ENCODE measurements at regions not wholly inside any gene's neighbourhood (a gene's known extent, or its start where the extent isn't known, plus 50 kb on each side); places are given as distances from the start of the nearest gene placed in this dataset.

DNA sequence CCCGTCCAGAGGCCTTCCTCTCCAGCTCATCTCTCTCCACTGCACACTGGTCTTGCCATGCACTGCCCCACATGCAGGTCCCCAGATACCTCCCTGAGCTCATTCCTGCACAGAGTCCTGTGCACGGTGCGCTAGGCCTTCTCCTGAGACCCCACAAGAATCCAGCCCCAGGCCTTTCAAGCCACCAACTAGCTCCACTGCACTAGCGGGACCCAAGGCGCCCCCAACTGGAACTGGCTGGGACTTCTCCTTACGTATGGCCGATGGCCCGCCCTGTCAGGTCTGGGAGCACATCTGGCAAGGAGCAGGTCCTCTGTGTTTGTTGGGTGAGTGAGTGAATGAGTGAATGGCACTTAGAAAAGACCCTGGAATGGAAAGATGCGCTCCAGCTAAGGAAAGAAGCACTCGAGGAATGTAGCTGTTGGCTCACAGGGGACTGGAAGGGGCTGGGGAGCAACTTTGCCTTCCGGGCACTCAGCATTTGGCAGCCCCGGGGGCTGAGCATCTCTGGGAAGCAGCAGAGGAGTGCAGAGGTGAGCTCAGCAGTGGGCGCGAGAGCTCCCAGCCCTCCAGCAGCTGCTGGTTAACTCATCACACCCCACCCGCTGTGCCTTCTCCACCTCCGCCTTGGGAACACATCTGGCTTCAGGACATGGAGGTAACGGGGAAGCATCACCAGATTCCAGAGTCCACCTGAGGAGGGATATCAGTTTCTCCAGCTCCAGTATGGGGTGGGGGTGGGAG is 223.1 kb downstream of the GLI2 start:
- no peak for DNase-seq

DNA sequence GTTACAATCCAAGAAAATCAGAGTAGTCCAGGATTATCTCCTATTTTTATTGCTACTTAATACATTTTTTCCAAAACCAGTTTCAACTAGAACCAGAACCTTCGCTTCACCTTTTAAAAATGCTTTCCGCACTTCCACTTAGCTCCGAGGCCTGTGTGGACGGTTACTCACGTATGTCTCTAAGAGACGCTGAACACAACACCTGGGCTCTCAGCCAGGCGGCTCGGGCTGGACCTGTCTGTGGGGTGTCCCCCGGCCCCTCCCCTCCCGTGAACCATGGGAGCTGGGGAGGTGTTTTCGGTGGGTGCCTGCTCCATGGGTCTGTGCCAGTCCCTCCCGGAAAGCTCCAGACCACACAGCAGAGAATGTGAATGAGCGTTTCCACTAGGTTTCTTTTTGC is 223.8 kb downstream of the GLI2 start:
- DNase-seq = no peak

DNA sequence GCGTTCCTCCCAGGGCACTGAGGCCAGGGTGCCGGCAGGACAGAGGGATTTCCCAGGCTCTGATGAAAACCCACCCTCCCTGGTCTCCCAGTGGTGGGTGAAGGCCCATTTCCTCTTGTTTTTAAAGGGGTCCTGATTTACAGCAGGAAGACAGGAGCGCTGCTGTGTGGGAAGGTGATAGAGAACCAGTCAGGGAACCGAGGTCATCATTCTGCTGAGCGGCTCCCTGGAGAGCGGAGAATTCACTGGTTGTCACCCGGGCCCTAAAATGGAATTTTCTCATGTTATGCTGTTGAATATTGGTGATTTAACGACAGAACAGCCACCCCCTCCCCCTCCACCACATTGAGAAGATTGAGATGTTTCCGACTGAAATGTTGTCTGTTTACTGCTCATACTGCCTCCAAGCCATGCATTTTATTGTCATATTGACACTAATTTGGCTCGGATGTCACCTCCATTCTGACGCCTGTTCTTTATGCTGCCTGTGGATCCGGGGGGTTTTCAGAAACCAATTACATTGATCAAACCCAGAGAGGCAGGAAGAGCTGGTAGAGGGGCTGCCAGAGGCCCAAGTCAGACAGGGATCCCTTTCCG is 225.2 kb downstream of the GLI2 start:
- DNase-seq = no peak

DNA sequence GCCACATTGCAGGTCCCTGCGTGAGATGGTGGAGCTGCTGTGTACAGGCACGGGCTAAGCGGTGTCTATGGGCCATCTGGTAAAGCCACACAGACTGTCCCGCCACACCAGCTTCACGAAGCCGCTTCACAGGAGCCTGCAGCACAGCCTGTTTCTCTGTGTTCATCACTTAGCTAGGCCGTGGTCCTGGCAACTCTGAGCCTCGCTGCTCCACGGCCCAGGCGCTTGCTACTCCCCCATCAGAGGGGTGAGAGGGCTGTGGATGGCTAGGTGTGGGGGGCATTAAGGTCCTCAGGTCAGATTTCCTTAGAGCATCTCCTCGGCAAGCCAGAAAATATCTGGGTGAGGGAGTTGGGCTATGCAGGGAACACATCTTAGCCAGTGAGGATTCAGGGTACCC is 225.7 kb downstream of the GLI2 start:
- no peak for DNase-seq

DNA sequence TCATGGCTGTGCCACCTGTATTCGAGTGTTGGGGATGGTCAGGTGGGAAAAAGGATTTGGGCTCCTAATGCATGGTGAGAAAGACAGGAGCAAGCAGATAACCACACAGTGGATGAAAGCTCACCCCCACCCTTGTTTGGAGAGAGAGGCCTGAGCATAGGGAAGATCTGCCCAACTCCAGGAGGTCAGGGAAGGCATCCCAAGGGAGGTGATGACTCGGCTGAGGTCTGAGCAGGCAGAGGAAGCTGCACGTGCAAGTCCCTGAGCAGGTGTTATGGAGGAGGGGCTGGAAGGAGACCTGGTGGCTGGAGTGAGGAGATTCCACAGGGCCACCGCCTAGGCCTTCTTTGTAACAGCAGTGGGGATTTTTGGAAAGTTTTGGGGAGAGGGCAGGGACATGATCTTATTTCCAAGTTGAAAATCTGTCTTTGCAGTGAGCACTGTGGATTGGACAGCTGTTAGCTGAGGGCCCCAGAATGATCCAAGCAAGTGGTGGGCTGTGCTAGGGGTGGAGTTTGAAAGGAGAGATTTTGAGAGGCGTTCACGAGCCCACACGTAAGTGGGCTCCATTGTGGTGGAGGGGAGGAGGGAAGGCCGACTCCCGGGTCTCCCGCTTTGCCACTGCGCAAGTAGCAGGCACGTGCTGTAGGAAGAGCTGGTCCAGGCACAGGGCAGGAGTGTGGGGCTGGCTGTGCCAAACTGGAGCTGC is 228.5 kb downstream of the GLI2 start:
- DNase-seq = no peak

DNA sequence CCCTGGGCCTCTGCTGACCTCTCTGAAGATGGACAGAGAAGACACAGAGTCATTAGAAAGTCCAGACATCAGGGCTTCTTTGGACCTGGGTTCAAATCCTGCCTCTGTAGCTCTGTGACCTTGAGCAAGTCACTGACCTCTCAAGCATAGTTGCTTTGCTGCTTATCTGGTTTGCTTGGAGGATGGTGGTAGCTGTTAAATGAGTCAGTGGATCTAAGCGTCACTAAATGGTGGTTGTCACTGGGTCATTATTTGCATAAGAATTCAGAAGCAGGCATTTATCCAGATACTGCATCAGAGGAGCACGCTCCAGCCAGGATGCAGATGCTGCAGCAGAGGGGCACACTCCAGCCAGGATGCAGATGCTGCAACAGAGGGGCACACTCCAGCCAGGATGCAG is 229.2 kb downstream of the GLI2 start:
- no peak for DNase-seq

DNA sequence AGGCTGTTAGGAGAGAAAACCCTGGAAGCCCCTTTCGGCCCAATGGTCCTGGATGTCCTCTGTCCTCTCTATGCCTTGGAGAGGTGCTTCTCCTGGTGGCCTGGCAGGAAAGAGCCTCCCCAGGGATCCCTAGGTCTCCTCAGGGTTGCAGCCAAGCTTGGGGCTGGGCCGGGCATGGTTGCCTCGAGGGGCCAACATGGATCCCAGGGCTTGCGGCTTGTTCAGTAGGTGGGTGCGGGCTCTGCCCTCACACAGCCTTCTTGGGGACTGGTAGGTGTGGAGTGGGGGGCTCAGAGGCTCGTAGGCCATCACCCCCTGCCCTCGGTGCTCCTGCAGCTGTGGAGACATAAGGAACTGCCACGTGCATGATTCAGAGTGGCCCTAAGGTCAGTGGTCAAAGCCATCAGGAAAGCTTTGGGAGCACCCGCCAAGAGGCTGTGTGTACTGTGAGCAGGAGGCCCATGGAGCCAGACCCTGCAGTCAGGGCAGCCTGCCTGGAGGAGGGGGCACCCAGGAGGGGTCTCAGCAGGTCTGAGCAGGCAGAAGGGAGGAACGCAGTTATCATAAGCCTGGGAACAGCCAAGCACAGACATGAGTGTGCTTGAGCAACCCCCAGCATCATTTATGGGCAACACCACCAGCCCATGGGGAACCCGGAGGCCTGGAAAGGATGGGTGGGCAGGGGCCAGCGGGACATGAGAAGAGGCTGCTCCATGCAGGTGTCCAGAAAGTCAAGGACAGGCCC is 231.0 kb downstream of the GLI2 start:
- no peak for DNase-seq

DNA sequence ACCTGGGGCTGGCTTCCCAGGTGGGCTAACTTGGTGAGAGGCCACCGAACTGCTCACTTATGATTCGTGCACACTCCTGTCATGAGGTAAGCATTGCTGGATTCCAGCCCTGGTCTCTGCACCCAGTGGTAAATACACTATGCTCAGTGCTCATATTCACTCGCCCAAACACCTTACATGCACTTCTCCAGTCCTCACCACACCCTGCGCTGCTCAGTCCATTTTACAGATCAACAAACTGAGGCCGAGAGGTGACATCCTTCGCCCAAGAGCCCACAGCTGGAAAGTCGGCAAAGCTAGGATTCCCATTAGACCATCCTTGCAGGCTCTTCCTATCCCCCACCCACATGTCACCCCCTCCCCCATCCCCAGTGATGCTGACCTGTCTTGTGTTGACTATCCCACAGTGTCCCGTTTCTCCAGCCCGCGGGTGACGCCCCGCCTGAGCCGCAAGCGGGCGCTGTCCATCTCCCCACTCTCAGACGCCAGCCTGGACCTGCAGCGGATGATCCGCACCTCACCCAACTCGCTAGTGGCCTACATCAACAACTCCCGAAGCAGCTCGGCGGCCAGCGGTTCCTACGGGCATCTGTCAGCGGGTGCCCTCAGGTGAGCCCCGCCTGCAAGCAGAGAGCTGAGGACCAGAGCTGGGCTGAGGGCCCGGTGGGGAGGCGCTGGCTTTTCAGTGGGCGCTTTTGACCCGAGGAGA is 232.8 kb downstream of the GLI2 start:
- no peak for DNase-seq

DNA sequence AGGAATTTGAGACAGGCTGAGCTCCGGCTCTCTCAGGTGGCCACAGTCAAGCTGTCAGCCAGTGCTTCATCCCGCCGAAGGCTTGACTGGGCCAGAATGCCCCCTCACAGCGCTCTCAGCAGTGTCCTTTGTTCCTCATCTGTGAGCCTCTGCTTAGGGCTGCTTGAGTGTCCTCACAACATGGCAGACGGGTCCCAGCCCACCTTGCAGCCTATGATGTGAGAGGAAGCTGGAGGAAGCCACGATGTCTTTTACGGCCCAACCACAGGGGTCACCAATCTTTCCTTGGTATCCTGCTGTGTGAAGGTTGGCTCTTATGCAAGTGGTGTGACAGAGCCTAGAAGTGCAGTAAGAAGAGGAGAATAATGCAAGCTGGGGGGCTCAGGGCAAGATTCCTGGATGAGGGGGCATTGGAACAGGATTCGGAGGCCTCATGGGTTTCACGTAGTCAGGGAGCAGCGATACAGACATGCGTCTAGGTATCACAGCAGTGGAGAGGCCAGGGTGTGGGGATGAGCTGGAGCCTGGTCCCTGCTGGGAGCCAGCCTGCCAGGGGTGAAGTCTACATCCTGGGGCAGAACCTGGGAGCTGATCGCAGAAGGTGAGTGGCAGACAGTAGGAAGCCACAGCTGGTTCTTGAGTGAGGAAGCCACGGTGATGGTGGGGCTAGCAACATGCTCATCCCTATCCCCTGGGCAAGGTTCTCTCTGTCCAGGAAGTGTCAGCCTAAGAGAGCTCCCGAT is 234.1 kb downstream of the GLI2 start:
- no peak for DNase-seq

DNA sequence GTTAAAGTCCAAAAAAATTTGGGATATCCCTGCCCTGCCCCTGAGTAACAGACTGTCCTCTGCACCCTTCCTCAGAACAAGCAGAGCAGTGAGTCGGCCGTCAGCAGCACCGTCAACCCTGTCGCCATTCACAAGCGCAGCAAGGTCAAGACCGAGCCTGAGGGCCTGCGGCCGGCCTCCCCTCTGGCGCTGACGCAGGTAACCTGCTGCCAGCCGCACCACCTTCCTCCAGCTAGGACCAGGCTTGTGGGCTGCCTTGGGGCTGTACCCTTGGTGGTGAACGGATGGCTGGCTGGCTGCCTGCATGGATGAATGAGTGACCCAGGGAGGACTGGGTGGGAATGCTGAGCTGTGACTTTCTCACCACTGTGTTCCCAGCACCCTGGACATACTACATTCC is 236.2 kb downstream of the GLI2 start:
- no peak for DNase-seq

DNA sequence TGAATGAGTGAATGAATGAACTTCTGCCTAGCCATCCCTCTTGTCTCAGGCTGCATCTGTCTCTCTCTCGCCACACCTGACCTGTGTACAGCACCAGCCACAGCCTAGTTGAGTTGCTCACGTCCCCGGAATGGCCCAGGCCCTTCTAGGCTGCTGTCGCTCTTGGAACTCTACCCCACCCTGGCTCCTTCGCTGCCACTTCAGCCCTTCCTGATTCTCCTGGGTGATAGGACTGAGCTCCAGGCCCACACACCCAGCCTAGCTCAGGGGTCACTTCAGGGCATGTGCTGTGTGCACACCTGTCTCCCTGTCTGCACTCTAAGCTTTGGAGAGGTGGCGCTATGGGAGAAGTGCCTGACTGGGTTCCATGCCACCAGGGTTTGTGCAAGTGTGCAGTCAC is 236.6 kb downstream of the GLI2 start:
- no peak for DNase-seq

DNA sequence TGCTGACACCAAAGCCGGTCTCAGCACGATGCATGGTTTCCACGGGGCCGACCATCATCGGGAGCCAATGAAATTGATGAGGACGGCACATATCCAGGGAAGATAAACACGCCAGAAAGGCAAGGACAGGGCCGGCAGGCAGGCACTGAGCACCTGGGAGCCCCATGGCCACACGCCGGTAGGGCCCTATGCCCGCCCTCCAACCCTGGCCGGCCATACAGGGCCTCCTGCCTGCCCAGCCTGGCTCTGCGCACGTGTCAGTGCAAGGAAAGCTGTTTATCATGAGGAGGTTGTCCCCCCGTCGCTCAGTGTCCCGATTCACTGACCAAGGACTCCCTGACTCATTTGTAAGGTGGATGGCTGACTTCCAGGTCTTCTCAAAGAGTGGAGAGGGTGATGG is 237.5 kb downstream of the GLI2 start:
- no peak for DNase-seq

DNA sequence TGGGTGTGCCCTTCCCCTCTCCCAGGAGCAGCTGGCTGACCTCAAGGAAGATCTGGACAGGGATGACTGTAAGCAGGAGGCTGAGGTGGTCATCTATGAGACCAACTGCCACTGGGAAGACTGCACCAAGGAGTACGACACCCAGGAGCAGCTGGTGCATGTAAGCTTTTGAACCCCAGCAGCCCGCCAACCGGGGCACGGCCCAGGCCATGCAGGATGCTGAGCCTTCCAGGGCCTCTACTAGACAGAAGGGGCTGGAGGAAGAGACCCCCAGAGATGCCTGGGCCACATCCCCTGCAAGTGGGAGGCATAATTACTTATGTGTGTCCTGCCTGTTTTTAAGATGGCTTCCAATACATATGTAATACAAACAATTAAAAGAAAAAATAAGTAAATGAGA is 239.3 kb downstream of the GLI2 start:
- no peak for DNase-seq

DNA sequence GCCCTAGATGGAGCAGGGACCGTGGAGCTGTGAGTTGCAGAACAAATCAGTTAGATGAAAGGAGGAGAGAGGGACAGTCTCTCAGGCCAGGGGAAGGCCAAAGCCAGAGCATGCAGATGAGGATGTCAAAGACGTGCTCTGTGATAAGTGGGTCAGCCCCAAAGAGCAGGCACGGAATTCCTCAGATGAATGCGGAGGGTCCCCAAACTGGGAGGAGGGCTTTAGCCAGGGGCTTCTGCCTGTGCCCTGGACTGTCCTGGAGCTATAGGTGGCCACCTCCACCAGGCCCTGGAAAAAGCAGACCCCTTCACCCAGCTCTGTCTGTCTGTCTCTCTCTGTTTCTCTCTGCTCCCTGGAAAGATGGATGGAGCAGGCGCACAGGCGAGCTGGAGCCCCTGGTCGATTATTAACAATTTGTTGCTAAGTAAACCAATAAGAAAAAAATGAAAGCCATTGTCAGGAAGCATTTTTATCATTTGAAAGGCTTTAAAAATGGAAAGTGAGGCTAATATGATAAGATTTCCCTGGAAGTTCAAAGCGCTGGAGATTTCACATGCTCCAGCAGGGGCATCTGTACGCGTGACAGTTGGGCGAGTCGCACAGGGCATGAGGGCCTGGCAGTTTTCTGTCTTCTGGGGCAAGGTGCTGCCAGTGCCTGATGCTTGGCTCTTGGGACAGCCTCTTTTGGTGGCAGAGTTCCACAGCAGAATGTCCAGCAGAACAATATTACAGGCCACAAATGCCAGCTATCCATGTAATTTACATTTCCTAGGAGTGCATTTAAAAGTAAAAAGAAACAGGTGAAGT is 241.0 kb downstream of the GLI2 start:
- DNase-seq = no peak

DNA sequence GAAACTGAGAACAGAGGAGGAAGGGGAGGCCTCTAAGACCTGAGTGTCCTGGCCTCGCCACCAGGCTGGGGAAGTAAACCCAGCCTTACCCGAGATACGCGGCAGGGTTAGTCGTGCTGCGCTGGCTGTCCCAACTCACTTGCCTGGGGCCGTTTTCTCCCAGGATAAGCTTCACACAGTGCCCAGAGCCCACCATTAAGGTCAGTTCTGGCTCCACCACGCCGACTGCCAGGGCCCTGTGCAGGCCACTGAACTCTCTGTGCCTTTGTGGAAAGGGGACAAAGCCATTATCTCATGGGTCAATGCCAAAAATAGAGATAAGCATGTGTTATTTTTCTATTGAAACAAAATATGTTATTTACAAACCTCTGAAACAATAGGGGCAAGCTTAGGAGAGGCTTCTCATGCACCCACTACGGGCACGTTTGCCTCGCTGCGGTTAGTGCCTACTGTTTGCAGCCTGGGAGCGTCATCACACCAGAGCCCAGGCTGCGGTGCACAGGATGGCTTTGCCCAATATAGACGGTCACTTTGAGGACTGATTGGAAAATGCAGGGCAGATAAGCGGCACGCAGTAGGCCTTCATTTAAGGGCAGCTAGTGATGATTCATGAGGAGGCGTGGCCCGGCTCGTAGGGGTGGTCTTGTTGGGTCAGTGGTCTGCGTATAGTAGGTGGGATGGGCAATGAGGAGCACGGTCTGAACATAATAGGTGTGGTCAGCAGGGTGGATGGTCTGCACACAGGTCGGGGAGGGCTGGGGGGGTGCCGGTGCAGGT is 242.1 kb downstream of the GLI2 start:
- DNase-seq = no peak

DNA sequence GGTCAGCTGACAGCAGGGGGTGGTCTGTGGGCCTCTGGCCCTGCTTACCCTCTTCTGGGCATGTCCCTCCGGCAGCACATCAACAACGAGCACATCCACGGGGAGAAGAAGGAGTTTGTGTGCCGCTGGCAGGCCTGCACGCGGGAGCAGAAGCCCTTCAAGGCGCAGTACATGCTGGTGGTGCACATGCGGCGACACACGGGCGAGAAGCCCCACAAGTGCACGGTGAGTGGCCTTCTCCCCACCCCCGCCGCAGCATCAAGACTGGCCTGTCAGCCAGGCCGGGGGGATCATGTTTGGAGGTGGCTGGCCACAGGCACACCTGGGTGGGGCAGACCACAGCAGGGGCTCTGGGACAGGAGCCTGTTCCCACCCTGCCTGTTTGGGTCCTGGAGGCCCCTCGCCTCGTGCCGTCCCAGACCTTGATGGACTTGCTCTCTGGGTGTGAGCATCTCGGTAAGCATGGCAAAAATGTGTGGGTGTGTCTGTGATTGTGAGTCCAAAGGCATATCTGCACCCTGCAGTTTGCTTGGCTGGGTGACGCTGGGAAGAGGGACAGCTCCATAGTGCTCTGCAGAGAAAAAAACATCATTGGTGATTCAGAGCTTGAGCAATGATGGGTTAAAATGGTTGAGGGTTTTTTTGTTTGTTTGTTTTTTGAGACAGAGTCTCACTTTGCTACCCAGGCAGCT is 242.8 kb downstream of the GLI2 start:
- DNase-seq = no peak

DNA sequence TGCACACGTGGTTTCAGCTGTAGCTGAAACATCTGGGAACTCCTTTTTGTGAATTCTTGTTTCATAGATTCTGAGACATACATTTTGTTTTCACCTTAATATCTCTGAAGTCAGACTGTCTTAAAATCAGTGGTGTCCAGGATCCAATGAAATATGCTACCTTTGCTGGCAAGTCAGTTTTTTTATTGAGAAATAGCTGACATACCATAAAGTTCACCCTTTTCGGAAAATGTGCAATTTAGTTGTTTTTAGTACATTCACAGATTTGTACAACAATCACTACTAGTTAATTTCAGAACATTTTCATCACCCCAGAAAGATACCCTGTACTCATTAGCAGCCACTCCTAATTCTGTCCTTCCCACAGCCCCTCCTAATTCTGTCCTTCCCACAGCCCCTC is 243.7 kb downstream of the GLI2 start:
- DNase-seq = no peak

DNA sequence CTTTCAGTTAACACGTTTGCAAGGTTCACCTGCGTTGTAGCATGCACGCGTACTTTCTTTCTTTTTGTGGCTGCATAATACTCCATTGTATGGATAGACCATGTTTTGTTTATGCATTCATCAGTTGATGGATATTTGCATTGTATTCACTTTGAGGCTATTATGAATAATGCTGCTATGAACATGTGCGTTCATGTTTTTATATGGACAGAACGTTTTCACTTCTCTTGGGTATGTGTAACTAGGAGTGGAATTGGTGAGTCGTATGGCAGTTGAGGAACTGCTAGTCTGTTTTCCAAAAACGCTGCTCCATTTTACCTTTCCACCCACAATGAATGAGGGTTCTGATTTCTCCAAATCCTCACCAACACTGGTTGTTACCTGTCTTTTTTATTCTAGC is 244.3 kb downstream of the GLI2 start:
- DNase-seq = no peak

DNA sequence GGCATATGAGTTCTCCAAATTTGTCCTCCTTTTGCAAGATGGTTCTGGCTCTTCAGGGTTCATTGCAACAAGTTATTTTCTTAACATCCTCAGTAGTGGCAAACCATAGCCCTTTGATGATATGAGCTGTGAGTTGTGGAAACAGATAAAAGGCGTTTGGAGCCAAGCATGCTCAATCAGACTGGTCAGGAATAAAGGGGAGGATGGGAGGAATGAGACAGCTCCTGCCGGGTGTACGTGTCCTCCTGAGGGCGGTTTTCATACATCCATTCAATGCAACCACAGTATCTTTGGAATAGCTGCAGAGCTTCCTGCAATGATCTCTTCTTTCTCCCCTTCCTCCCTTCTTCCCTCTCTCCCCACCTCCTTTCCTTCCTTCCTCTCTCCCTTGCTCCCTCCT is 245.8 kb downstream of the GLI2 start:
- no peak for DNase-seq

DNA sequence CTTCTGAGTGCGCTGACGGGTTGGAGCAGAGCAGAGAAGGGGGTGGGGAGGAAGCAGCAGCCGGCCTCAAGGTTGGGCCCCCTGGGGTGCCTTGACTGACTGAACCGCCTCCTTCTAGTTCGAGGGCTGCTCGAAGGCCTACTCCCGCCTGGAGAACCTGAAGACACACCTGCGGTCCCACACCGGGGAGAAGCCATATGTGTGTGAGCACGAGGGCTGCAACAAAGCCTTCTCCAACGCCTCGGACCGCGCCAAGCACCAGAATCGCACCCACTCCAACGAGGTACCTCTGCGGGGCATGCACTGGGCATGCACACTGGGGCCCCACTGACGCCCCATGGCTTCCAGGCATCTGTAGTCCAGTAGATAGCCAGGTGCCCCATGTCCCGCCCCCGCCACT is 246.9 kb downstream of the GLI2 start:
- no peak for DNase-seq

Data from AML-193 (cell line).